GM12801 (cell line): ENCODE measurements at regions not wholly inside any gene's neighbourhood (a gene's known extent, or its start where the extent isn't known, plus 50 kb on each side); places are given as distances from the start of the nearest gene placed in this dataset.

Experiments used
- TF ChIP-seq, protein P1 (sequence below): IDR thresholded peaks from one replicate; pipeline ENCODE4 v1.5.1; 2011; ENCODE audit warnings: control low read depth; ENCODE audit not compliant: insufficient read length; ENCODE audit errors: extremely low read depth

DNA sequence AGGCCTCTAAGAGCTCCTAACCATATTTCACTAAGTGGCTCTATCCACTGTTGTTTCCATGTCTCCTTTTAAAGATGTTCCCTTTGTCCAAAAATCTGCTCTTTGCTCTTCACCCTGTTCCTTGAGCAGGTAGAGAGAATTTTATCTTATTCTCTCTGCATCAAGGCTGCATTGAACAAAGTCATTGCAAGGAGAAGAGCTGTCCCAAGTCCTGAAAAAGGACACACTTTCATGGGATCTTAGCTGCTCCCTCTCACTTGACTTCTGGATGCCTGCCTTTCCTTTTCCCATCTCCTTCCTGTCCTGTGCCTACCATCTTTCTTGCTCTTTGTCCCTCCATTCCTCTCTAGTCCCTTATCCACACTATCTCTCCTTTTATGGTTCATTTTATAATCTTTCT, 235.2 kb upstream of the THSD7B start:
- TF ChIP-seq, protein P1, sequence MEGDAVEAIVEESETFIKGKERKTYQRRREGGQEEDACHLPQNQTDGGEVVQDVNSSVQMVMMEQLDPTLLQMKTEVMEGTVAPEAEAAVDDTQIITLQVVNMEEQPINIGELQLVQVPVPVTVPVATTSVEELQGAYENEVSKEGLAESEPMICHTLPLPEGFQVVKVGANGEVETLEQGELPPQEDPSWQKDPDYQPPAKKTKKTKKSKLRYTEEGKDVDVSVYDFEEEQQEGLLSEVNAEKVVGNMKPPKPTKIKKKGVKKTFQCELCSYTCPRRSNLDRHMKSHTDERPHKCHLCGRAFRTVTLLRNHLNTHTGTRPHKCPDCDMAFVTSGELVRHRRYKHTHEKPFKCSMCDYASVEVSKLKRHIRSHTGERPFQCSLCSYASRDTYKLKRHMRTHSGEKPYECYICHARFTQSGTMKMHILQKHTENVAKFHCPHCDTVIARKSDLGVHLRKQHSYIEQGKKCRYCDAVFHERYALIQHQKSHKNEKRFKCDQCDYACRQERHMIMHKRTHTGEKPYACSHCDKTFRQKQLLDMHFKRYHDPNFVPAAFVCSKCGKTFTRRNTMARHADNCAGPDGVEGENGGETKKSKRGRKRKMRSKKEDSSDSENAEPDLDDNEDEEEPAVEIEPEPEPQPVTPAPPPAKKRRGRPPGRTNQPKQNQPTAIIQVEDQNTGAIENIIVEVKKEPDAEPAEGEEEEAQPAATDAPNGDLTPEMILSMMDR = no peak

DNA sequence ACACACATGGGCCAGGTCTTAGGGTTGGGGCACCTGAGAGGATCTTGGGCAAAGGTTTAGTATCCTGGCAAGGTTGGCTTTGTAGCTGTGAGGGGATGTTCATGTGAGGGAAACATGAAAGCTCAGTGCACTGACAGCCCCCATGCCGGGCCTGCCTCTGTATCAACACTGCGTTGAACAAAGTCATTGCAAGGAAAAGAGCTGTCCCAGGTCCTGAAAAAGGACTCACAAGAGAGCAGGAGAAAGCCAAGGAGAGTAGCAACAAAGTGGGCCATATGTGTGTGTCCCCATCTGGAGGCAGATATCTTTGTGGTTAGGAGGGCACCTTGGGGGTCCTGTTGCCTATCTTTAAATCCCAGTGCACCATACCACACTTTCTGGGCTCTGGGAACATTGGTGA, 237.8 kb upstream of the THSD7B start:
- TF ChIP-seq, protein P1 = no peak

DNA sequence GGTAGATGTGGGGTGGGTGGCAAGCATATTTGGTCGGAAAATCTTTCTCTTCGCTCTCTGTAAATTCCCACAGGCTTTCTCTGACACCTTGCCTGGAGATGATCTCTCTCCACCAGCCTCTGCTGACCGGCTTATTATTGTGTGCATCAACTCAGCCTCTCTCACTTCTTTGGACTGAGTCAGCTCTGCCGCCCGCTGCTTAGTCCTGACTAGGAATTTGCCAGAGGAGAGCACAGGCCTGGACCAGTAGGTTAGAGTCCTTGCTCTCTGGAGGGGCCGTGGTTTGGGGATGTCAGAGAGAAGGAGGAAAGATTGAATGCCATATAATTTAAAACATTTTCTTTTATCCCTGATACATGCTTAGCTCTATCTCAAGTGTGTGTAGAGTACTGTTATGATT, 242.6 kb upstream of the THSD7B start:
- TF ChIP-seq, protein P1 = no peak

DNA sequence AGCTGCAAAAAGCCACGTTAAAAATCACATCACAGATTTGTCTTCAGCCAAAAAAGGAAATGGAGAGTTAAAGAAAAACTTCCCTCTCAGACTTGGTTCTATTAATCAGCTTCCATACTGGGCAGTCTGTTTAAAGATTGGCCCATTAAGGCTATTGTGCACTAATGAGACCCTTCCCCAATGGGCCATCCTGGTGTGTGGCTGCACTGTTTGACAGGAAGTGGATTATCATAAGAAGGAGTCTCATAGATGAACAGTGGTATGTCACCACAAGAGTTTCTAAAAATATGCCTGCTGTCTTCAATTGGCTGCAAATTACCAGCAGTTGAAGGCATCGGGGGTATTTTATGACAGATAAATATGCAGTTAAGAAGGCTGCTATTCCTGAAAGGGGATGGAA, 247.6 kb upstream of the THSD7B start:
- TF ChIP-seq, protein P1 = no peak

DNA sequence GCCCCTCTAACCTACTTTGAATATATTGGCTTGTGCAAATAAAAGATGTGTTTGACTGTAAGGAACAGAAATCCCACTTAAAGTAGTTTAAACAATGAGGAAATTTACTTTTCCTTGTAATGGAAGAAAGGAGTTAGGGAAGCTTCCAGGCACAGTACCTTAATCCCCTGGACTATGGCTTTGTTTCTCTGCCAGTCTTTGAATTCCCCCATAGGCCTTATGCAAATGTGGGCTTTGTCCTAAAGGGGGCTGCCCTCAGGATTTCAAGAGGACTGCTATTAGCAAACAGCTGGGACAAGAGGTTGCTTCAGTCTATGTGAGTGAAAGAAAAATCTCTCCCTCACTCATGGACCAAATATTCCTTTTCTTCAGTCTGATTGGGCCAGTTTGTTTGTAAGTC, 255.1 kb upstream of the THSD7B start:
- TF ChIP-seq, protein P1 = no peak

DNA sequence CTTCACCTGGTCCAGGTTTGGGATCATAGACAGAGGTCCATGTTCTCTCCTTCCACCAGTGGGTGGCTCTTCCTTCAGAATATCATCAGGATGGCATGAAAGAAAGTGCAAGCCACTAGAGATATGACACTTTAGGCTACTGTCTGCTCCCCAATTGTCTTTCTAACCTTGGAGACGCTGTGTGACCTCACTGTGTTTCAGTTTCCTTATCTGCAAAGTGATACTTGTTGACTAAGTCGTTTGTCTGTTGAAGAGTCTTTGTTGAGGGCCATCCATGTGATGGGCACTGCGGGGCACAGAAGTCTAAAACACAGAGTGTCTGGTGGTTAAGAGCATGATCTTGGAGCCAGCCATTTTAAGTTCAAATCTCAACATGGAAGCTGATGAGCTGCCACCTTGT, 259.9 kb upstream of the THSD7B start:
- TF ChIP-seq, protein P1 = no peak

DNA sequence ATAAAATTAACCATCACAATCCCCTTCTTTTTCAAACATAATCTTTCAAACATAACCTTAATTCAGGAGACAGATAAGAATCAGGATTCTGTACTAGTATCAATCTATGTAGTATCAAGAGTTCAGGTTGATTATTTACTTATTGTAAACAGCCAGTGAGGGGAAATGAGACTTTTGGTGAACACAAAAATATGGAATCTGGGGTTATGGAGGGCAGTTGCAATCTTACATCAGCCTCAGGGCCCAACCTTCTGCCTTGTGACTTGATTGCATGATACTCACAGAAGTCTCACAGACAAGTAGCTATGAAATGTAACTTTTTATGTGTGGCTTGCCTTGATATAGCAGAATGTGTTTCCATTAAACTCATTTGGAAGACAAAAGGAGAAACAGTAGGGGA, 262.7 kb upstream of the THSD7B start:
- TF ChIP-seq, protein P1 = no peak

DNA sequence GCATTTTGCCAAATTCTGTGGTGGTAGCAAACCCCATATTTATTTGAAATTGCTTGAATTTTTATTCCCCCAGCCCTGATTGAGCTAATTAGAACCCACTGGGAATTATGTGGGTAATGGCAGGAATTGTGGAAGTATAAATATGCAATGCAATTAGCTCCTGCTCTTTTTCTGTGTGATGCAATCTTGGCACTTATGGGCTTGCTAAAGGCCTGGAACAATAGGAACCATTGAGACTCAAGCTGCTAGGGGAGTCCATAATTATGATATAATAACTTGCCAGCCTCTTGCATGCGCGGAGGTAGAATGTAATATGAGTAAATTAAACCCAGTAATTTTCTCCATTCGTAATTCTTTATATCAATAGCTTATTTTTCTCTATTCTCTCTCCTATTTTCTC, 267.6 kb upstream of the THSD7B start:
- TF ChIP-seq, protein P1 = no peak
